ENCODE measurements at regions not wholly inside any gene's neighbourhood (a gene's known extent, or its start where the extent isn't known, plus 50 kb on each side); places are given as distances from the start of the nearest gene placed in this dataset.

DNA sequence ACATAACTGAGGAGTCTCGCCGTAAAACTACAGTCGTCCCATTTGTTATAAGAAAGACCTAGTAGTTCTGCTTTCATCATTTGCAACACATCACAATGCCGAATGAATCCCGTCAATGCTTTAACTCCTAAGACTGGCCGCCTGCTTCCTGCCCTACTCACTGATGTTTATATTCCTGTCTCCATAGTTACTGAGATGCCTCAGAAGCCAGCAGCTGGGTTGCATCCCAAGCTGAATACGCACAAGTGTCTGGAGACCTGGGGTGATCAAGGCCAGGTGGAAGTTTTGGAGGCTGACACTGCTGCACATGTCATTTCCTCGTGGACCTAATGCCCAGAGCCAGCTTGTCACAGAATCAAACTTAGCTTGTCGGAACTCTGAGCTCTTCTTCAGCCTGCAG lies 95.2 kb upstream of the UBE2E1 start:
- no peak for DNase-seq (ENCODE audit: low read depth in 1 of 2, low spot score in 1 of 2)
- no peak overlapping the region for H3K27ac ChIP-seq (replicated peaks)
- H3K27me3 ChIP-seq (ENCODE audit: insufficient read depth, poor library complexity, severe bottlenecking): no peaks in the 10 kb centered on the region
- TF ChIP-seq SPI1 (IDR thresholded peaks at IDR 0.05; ENCODE audit: borderline replicate concordance, low read depth) (no peak), POLR2AphosphoS5 (IDR thresholded peaks at IDR 0.05; ENCODE audit: low read depth) (no peak), GABPA (IDR thresholded peaks at IDR 0.05; ENCODE audit: low read depth) (no peak)
- TF ChIP-seq, protein P1, sequence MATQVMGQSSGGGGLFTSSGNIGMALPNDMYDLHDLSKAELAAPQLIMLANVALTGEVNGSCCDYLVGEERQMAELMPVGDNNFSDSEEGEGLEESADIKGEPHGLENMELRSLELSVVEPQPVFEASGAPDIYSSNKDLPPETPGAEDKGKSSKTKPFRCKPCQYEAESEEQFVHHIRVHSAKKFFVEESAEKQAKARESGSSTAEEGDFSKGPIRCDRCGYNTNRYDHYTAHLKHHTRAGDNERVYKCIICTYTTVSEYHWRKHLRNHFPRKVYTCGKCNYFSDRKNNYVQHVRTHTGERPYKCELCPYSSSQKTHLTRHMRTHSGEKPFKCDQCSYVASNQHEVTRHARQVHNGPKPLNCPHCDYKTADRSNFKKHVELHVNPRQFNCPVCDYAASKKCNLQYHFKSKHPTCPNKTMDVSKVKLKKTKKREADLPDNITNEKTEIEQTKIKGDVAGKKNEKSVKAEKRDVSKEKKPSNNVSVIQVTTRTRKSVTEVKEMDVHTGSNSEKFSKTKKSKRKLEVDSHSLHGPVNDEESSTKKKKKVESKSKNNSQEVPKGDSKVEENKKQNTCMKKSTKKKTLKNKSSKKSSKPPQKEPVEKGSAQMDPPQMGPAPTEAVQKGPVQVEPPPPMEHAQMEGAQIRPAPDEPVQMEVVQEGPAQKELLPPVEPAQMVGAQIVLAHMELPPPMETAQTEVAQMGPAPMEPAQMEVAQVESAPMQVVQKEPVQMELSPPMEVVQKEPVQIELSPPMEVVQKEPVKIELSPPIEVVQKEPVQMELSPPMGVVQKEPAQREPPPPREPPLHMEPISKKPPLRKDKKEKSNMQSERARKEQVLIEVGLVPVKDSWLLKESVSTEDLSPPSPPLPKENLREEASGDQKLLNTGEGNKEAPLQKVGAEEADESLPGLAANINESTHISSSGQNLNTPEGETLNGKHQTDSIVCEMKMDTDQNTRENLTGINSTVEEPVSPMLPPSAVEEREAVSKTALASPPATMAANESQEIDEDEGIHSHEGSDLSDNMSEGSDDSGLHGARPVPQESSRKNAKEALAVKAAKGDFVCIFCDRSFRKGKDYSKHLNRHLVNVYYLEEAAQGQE (IDR thresholded peaks at IDR 0.05; ENCODE audit: insufficient replicate concordance, low read depth): no peak
- TF ChIP-seq, protein P2, sequence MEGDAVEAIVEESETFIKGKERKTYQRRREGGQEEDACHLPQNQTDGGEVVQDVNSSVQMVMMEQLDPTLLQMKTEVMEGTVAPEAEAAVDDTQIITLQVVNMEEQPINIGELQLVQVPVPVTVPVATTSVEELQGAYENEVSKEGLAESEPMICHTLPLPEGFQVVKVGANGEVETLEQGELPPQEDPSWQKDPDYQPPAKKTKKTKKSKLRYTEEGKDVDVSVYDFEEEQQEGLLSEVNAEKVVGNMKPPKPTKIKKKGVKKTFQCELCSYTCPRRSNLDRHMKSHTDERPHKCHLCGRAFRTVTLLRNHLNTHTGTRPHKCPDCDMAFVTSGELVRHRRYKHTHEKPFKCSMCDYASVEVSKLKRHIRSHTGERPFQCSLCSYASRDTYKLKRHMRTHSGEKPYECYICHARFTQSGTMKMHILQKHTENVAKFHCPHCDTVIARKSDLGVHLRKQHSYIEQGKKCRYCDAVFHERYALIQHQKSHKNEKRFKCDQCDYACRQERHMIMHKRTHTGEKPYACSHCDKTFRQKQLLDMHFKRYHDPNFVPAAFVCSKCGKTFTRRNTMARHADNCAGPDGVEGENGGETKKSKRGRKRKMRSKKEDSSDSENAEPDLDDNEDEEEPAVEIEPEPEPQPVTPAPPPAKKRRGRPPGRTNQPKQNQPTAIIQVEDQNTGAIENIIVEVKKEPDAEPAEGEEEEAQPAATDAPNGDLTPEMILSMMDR (IDR thresholded peaks at IDR 0.05; ENCODE audit: insufficient read depth, low read length): no peak
- no peak overlapping the region for H3K4me3 ChIP-seq (replicated peaks; ENCODE audit: insufficient read depth, low read length)

DNA sequence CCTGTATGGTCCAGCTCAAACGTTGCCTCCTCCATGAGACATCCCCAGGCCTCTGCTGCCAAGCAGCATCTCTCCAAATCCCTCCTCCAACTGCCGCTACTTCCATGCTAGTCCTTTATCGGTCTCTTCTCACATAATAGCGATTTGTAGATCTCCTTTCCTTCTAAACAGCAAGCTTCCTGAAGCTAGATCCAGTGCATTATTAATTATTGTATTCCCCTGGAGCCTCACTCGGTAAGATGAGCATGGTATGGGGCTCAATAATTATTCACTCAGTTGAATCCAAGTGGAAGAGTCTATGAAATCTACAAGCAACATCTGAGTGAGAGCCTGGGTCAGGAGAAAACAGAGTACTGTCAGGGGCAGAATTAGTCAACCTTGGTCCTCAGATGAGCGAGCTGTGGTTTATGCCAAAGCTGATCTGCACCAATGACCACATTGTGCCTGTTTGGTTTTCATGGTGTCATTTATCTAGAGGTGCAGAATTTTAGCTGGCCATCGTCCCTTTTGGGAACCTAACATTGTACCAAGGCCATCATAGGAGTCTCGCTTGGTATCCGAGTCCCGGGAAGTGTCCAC lies 93.8 kb upstream of the UBE2E1 start:
- no peak overlapping the region for H3K27ac ChIP-seq (replicated peaks)

DNA sequence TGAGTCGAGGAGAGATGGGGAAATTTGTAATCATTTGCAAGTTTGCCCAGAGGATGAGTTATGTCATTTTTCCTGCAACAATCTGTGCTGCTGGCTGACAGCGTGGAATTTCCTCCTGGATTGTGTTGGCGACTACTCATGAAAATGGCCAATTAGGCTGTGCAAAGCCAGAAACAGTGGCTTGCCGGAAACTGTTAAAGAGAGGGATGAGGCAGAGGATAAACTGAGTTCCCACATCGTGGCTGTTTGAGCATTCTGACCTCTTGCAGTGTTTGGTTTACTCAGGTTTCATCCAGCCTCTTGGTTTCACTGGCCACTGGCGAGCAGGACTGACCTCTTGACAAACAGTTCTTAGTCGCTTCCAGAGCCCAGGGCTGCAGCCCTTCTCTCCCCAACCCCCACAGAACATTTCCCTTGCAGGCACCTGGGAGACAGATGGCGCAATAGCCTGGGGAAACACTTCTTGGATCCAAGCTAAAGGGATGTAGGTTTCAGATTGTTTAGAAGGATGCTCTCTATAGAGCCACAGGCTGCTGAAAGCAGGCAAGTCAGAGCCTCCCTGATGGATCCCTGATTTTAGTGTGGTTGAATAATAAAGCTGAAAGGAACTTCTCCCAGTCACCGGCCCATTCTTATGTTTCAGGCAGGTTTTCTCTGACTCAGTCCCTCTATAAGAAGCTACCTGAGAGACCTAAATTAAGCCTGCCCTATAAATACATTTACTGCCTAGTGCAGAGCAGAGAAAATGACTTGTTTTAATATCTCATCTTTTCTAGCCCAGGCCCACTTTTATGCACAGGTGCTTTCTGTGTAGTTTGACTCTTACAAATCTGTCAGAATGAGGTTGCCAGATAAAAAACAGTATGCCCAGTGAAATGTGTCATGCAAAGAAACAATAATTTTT lies 92.8 kb upstream of the UBE2E1 start:
- no peaks in the 10 kb centered on the region for H3K27me3 ChIP-seq (ENCODE audit: insufficient read depth, poor library complexity, severe bottlenecking)
- no peak for DNase-seq (ENCODE audit: low read depth in 1 of 2, low spot score in 1 of 2)
- H3K4me3 ChIP-seq (replicated peaks; ENCODE audit: insufficient read depth, low read length): no peak overlapping the region
- H3K27ac ChIP-seq (replicated peaks): no peak overlapping the region
- TF ChIP-seq, protein P1 (IDR thresholded peaks at IDR 0.05; ENCODE audit: insufficient replicate concordance, low read depth): no peak
- TF ChIP-seq POLR2AphosphoS5 (IDR thresholded peaks at IDR 0.05; ENCODE audit: low read depth): no peak
- no peak for TF ChIP-seq SPI1 (IDR thresholded peaks at IDR 0.05; ENCODE audit: borderline replicate concordance, low read depth)
- TF ChIP-seq GABPA (IDR thresholded peaks at IDR 0.05; ENCODE audit: low read depth): no peak
- TF ChIP-seq, protein P2 (IDR thresholded peaks at IDR 0.05; ENCODE audit: insufficient read depth, low read length): no peak

More for the DNA sequence above, 93.8 kb upstream of the UBE2E1 start:
- Histone ChIP-seq H3K4me3 (replicated peaks; ENCODE audit: insufficient read depth, low read length) (no peak overlapping the region), H3K27me3 (ENCODE audit: insufficient read depth, poor library complexity, severe bottlenecking) (no peaks in the 10 kb centered on the region)
- DNase-seq (ENCODE audit: low read depth in 1 of 2, low spot score in 1 of 2): no peak
- TF ChIP-seq SPI1 (IDR thresholded peaks at IDR 0.05; ENCODE audit: borderline replicate concordance, low read depth) (no peak), GABPA (IDR thresholded peaks at IDR 0.05; ENCODE audit: low read depth) (no peak), POLR2AphosphoS5 (IDR thresholded peaks at IDR 0.05; ENCODE audit: low read depth) (no peak)
- TF ChIP-seq, protein P1 (IDR thresholded peaks at IDR 0.05; ENCODE audit: insufficient replicate concordance, low read depth): no peak
- TF ChIP-seq, protein P2 (IDR thresholded peaks at IDR 0.05; ENCODE audit: insufficient read depth, low read length): no peak
